Gastrocnemius medialis (tissue), 4 donors: ENCODE measurements at regions not wholly inside any gene's neighbourhood (a gene's known extent, or its start where the extent isn't known, plus 50 kb on each side); places are given as distances from the start of the nearest gene placed in this dataset.

Experiments used
- CTCF ChIP-seq, 5 experiments: fragments of 450-650 bp in 3 of 5; fragments of 200-600 bp in 2 of 5; sonication (generic) in 2 of 5; IDR thresholded peaks in 4 of 5; conservative IDR thresholded peaks in 1 of 5; 1 replicate in 4 of 5; 2 replicates in 1 of 5; pipeline ENCODE4 v1.5.1; 2016 to 2019; ENCODE audit warnings: antibody characterized with exemption in 5 of 5, mild to moderate bottlenecking in 3 of 5, moderate library complexity in 3 of 5
- POLR2A ChIP-seq, 2 donors: fragments of 450-650 bp; IDR thresholded peaks; one replicate each; pipeline ENCODE4 v1.6.1; 2017; ENCODE audit warnings: antibody characterized with exemption in 2 of 2, mild to moderate bottlenecking in 2 of 2, moderate library complexity in 2 of 2

- TF ChIP-seq POLR2A (IDR thresholded peaks at IDR 0.05) (no peak), CTCF (IDR thresholded peaks at IDR 0.05 in 4 of 5, conservative IDR thresholded peaks at IDR 0.05 in 1 of 5) (no peak)
Observed at GRCh38 chr2:221787561-221787960, 215.5 kb upstream of the EPHA4 start.
